ENCODE measurements at regions not wholly inside any gene's neighbourhood (a gene's known extent, or its start where the extent isn't known, plus 50 kb on each side); places are given as distances from the start of the nearest gene placed in this dataset.

- no peaks in the 10 kb centered on the region for H3K79me1 ChIP-seq (ENCODE audit: low read length)
- H2BK120ac ChIP-seq (ENCODE audit: insufficient read depth, low read length, poor library complexity): no peak overlapping the region
- WGBS (ENCODE audit: extremely low coverage, insufficient coverage, insufficient read length): no CpG with 5 or more reads among the region's 4 CpGs
Observed at GRCh38 chr3:117356091-117356705, 646.6 kb downstream of the TUSC7 start.

GRCh38 chr3:117358717-117359314 lies 649.2 kb downstream of the TUSC7 start:
- H4K12ac ChIP-seq (ENCODE audit: low read depth, low read length): no peak overlapping the region
- no peaks in the 10 kb centered on the region for H3K4me1 ChIP-seq (ENCODE audit: control insufficient read depth in 1 of 2, insufficient read depth in 2 of 2, low read length in 2 of 2)
- no peak overlapping the region for H3K23ac ChIP-seq (ENCODE audit: low read length)
- no peak overlapping the region for H2BK12ac ChIP-seq (ENCODE audit: low read length)
- no peak overlapping the region for H3K14ac ChIP-seq (ENCODE audit: low read length)
- no peak overlapping the region for H4K91ac ChIP-seq (ENCODE audit: low read depth, low read length)
- H3K79me2 ChIP-seq (ENCODE audit: control insufficient read depth, insufficient read depth, low read length, poor library complexity): no peaks in the 10 kb centered on the region
- no peaks in the 10 kb centered on the region for H3K36me3 ChIP-seq (ENCODE audit: control insufficient read depth in 1 of 2, insufficient read depth in 2 of 2, low read length in 2 of 2)
- no peak overlapping the region for H2AK5ac ChIP-seq (ENCODE audit: low read length)
- no peak overlapping the region for H2AFZ ChIP-seq (ENCODE audit: insufficient read depth, low read length, poor library complexity)
- H3K4me2 ChIP-seq (ENCODE audit: low read length): no peak overlapping the region
- no peak overlapping the region for H3K9ac ChIP-seq (ENCODE audit: low read length)
- no peak for DNase-seq
- H3K4me3 ChIP-seq (ENCODE audit: low read depth, low read length): no peak overlapping the region
- no CpG with 5 or more reads among the region's 10 CpGs for WGBS (ENCODE audit: extremely low coverage, insufficient coverage, insufficient read length)
- no peaks in the 10 kb centered on the region for H3K79me1 ChIP-seq (ENCODE audit: low read length)
- H3K27me3 ChIP-seq (ENCODE audit: insufficient read depth, low read length): no peaks in the 10 kb centered on the region
- H2BK120ac ChIP-seq (ENCODE audit: insufficient read depth, low read length, poor library complexity): no peak overlapping the region
- H3K27ac ChIP-seq (ENCODE audit: low read depth, low read length): no peak overlapping the region
- H3K4ac ChIP-seq (ENCODE audit: low read depth, low read length): no peak overlapping the region
- no peak overlapping the region for H3K18ac ChIP-seq (ENCODE audit: low read length)
- no peak overlapping the region for H4K8ac ChIP-seq (ENCODE audit: low read depth, low read length)
- H2BK5ac ChIP-seq (ENCODE audit: low read depth, low read length, poor library complexity): no peak overlapping the region
- no peaks in the 10 kb centered on the region for H3K9me3 ChIP-seq (ENCODE audit: insufficient read depth, low read depth, low read length)

More at GRCh38 chr3:117356091-117356705, 646.6 kb downstream of the TUSC7 start:
- Histone ChIP-seq H3K79me2 (ENCODE audit: control insufficient read depth, insufficient read depth, low read length, poor library complexity) (no peaks in the 10 kb centered on the region), H3K4me3 (ENCODE audit: low read depth, low read length) (no peak overlapping the region), H3K4me2 (ENCODE audit: low read length) (no peak overlapping the region), H4K8ac (ENCODE audit: low read depth, low read length) (no peak overlapping the region), H4K91ac (ENCODE audit: low read depth, low read length) (no peak overlapping the region), H3K36me3 (ENCODE audit: control insufficient read depth in 1 of 2, insufficient read depth in 2 of 2, low read length in 2 of 2) (no peaks in the 10 kb centered on the region), H3K23ac (ENCODE audit: low read length) (no peak overlapping the region), H4K12ac (ENCODE audit: low read depth, low read length) (no peak overlapping the region), H3K9me3 (ENCODE audit: insufficient read depth, low read depth, low read length) (no peaks in the 10 kb centered on the region), H3K18ac (ENCODE audit: low read length) (no peak overlapping the region), H3K27me3 (ENCODE audit: insufficient read depth, low read length) (no peaks in the 10 kb centered on the region), H3K9ac (ENCODE audit: low read length) (no peak overlapping the region), H2BK12ac (ENCODE audit: low read length) (no peak overlapping the region), H2BK5ac (ENCODE audit: low read depth, low read length, poor library complexity) (no peak overlapping the region), H3K4me1 (ENCODE audit: control insufficient read depth in 1 of 2, insufficient read depth in 2 of 2, low read length in 2 of 2) (no peaks in the 10 kb centered on the region), H3K4ac (ENCODE audit: low read depth, low read length) (no peak overlapping the region), H3K14ac (ENCODE audit: low read length) (no peak overlapping the region), H2AFZ (ENCODE audit: insufficient read depth, low read length, poor library complexity) (no peak overlapping the region), H2AK5ac (ENCODE audit: low read length) (no peak overlapping the region), H3K27ac (ENCODE audit: low read depth, low read length) (no peak overlapping the region)
- no peak for DNase-seq

GRCh38 chr3:117366574-117366973 lies 657.0 kb downstream of the TUSC7 start:
- DNase-seq: no peak
- no peak overlapping the region for H4K12ac ChIP-seq (ENCODE audit: low read depth, low read length)
- H2AK5ac ChIP-seq (ENCODE audit: low read length): no peak overlapping the region
- H3K4me3 ChIP-seq (ENCODE audit: low read depth, low read length): no peak overlapping the region
- H2AFZ ChIP-seq (ENCODE audit: insufficient read depth, low read length, poor library complexity): no peak overlapping the region
- no peak overlapping the region for H2BK12ac ChIP-seq (ENCODE audit: low read length)
- H3K23ac ChIP-seq (ENCODE audit: low read length): no peak overlapping the region
- H3K4ac ChIP-seq (ENCODE audit: low read depth, low read length): no peak overlapping the region
- H3K27me3 ChIP-seq (ENCODE audit: insufficient read depth, low read length): no peaks in the 10 kb centered on the region
- no peaks in the 10 kb centered on the region for H3K9me3 ChIP-seq (ENCODE audit: insufficient read depth, low read depth, low read length)
- no peaks in the 10 kb centered on the region for H3K79me1 ChIP-seq (ENCODE audit: low read length)
- no peak overlapping the region for H3K18ac ChIP-seq (ENCODE audit: low read length)
- H3K27ac ChIP-seq (ENCODE audit: low read depth, low read length): no peak overlapping the region
- no peak overlapping the region for H3K9ac ChIP-seq (ENCODE audit: low read length)
- no peak overlapping the region for H3K4me2 ChIP-seq (ENCODE audit: low read length)
- H2BK120ac ChIP-seq (ENCODE audit: insufficient read depth, low read length, poor library complexity): no peak overlapping the region
- H3K4me1 ChIP-seq (ENCODE audit: control insufficient read depth in 1 of 2, insufficient read depth in 2 of 2, low read length in 2 of 2): no peaks in the 10 kb centered on the region
- no peak overlapping the region for H2BK5ac ChIP-seq (ENCODE audit: low read depth, low read length, poor library complexity)
- no peaks in the 10 kb centered on the region for H3K36me3 ChIP-seq (ENCODE audit: control insufficient read depth in 1 of 2, insufficient read depth in 2 of 2, low read length in 2 of 2)
- no peak overlapping the region for H4K91ac ChIP-seq (ENCODE audit: low read depth, low read length)
- H3K14ac ChIP-seq (ENCODE audit: low read length): no peak overlapping the region
- H4K8ac ChIP-seq (ENCODE audit: low read depth, low read length): no peak overlapping the region
- H3K79me2 ChIP-seq (ENCODE audit: control insufficient read depth, insufficient read depth, low read length, poor library complexity): no peaks in the 10 kb centered on the region

- no peak overlapping the region for H3K4ac ChIP-seq (ENCODE audit: low read depth, low read length)
- H2BK12ac ChIP-seq (ENCODE audit: low read length): no peak overlapping the region
- H3K14ac ChIP-seq (ENCODE audit: low read length): no peak overlapping the region
- H3K79me2 ChIP-seq (ENCODE audit: control insufficient read depth, insufficient read depth, low read length, poor library complexity): no peaks in the 10 kb centered on the region
- H3K27me3 ChIP-seq (ENCODE audit: insufficient read depth, low read length): no peaks in the 10 kb centered on the region
- H4K12ac ChIP-seq (ENCODE audit: low read depth, low read length): no peak overlapping the region
- no peak for DNase-seq
- H3K79me1 ChIP-seq (ENCODE audit: low read length): no peaks in the 10 kb centered on the region
- H3K36me3 ChIP-seq (ENCODE audit: control insufficient read depth in 1 of 2, insufficient read depth in 2 of 2, low read length in 2 of 2): no peaks in the 10 kb centered on the region
- no peak overlapping the region for H3K27ac ChIP-seq (ENCODE audit: low read depth, low read length)
- no peak overlapping the region for H3K4me2 ChIP-seq (ENCODE audit: low read length)
- H2BK120ac ChIP-seq (ENCODE audit: insufficient read depth, low read length, poor library complexity): no peak overlapping the region
- H2AK5ac ChIP-seq (ENCODE audit: low read length): no peak overlapping the region
- no peak overlapping the region for H2AFZ ChIP-seq (ENCODE audit: insufficient read depth, low read length, poor library complexity)
- no peak overlapping the region for H4K8ac ChIP-seq (ENCODE audit: low read depth, low read length)
- no peak overlapping the region for H3K23ac ChIP-seq (ENCODE audit: low read length)
- WGBS (ENCODE audit: extremely low coverage, insufficient coverage, insufficient read length): no CpG with 5 or more reads among the region's 3 CpGs
- no peak overlapping the region for H2BK5ac ChIP-seq (ENCODE audit: low read depth, low read length, poor library complexity)
- no peaks in the 10 kb centered on the region for H3K9me3 ChIP-seq (ENCODE audit: insufficient read depth, low read depth, low read length)
- no peak overlapping the region for H3K9ac ChIP-seq (ENCODE audit: low read length)
- no peak overlapping the region for H3K4me3 ChIP-seq (ENCODE audit: low read depth, low read length)
- no peak overlapping the region for H4K91ac ChIP-seq (ENCODE audit: low read depth, low read length)
- H3K18ac ChIP-seq (ENCODE audit: low read length): no peak overlapping the region
- H3K4me1 ChIP-seq (ENCODE audit: control insufficient read depth in 1 of 2, insufficient read depth in 2 of 2, low read length in 2 of 2): no peaks in the 10 kb centered on the region
Observed at GRCh38 chr3:117367861-117368260, 658.3 kb downstream of the TUSC7 start.

All from trophoblast cell (in vitro differentiated cells and primary cell).